Inferior parietal cortex (tissue), 1 donor: ENCODE measurements at regions not wholly inside any gene's neighbourhood (a gene's known extent, or its start where the extent isn't known, plus 50 kb on each side); places are given as distances from the start of the nearest gene placed in this dataset.

Experiments used
- DNase-seq: peaks from one replicate; pipeline ENCODE4 v3.0.0-alpha.2; 2016; ENCODE audit errors: extremely low spot score

DNA sequence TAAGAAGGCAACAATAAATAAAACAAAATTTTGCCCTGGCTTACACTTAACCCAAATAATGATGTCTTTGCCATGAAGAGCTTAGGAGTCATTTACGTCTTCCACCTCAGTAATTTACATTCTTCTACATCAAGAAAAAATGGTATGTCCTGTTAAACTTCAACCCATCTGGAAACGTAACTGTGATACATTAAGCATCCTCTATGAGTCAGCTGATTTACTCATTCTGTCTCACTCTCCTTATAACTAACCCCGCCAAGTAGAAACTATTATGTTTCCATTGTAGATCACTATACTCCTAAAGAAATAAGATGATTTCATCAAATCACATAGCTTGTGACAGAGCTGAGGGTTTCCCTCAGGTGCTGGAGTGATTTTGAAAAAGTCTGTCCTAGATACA lies 330.7 kb downstream of the CDC14C start:
- DNase-seq, result no peak

DNA sequence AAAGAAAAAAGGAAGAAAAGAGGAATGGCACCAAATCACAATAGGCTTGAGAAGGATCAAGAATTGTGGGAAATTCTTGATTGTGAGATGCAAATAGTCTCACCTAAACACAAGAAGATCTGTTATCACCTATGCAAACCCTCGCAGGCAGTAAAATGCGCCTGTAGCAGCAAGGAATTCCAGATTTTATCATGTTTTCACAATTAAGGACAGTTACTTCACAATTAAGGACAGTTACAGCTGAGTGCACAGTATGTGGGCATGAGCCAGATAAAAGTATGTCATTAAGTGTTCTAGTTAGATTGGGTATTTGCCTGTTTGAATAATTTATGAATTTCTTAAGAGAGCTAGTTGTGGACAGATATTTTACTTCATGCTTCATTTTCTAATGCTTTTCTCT lies 336.2 kb downstream of the CDC14C start:
- DNase-seq, result no peak

DNA sequence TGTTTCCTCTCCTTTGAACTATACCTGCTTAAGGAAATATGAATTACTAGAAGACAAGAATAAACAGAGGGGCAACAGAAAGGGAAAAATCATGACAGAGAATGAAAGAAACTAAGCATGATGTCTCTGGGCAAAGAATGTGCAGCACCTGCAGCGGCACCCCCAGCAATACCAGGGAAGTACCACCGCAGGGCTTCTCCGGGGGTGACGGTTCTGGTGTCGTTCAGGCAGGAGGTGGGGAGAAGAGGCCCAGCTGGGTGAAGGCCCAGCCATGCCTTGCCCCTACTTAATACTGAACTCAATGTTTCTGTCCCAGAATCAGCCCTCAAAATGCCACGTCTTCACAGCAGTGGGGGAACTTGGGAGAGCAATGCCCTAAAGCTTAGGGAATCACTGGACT lies 337.6 kb downstream of the CDC14C start:
- DNase-seq, result no peak

DNA sequence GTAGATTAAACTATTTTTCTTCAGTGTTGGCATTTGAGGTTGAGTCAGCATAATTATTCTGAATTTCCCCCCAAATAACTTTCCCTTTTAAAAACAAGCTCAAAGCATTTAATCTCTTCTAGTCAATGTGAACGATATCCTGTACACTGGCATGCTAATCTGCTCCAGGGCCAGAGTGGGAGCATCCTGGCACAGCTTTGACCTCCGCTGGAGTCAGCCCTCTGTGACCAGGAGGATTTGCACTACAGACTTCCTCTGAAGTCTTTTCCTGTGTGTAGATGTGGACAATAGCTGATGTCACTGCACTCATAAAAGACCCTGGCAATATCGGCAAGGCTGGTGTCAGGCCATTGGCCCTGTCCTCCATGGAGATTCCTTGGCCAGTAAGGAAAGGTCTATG lies 340.2 kb downstream of the CDC14C start:
- no peak for DNase-seq

DNA sequence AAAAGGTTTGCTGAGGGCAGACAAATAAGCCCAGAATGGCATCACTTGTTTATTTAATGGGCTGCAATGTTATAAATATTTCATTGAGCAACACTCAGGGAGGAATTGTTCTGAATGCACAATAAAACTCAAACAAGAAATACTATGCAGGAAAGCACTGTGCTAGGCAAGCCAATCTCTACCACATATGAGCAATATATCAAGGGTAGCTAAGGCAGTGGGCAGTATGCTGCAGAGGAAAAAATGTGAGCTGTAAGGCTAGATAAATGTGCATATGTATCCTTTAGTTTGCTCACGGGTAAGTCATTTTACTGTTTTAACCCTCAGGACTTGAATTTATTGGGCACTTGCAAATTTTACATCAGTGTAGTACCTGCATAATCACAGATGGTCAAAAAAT lies 349.6 kb downstream of the CDC14C start:
- no peak for DNase-seq

DNA sequence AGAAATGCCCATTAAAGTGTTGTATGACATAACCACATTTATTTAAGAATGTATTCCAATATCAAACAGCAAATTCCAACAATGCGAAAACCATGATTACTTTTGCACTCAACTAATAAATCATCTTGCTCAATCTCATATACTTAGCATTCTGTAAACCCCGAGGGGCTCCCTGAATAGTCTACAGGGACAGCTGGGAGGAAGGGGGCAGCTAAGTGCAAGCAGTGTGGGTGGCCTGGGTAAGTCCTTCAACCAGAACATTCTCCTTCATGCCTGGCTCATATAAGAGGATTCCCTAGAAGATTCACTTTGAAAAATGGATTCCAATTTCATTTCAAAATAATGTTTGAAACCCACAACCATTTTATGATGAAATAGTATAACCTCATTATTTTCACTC lies 355.5 kb downstream of the CDC14C start:
- no peak for DNase-seq

DNA sequence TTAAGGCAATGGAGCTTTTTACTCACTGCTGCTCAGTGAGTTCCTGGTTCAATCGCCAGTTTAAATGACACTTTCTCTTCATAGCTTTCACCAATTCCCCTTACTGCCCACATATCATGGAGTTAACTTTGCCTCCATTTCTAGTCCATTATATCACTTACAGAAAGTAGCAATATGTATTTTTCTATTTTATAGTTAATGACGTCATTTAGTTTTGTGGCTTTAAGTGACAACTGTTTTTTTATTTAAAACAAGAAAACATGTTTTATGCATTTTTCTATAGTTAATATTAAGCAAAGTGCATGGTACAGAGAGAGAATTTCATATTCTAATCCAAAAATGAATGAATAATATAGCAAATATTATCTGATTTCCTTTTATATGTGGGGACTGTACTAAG lies 363.3 kb downstream of the CDC14C start:
- DNase-seq, result no peak

DNA sequence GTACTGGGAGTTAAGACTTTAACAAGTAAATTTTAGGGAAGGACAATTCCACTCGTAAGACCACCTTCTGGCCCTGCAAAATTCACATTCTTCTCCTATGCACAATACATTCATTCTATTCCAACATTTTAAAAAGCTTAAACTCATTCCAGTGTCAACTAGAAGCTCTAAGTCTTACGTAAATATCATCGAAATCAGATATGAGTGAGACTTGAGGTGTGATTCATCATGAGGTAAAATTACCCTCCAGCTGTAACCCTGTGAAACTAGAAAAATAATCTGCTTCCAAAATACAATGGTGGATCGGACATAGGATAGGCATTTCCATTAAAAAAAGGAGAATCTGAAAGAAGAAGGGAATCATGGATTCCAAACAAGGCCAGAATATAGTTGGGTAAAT lies 370.3 kb downstream of the CDC14C start:
- DNase-seq, result no peak

DNA sequence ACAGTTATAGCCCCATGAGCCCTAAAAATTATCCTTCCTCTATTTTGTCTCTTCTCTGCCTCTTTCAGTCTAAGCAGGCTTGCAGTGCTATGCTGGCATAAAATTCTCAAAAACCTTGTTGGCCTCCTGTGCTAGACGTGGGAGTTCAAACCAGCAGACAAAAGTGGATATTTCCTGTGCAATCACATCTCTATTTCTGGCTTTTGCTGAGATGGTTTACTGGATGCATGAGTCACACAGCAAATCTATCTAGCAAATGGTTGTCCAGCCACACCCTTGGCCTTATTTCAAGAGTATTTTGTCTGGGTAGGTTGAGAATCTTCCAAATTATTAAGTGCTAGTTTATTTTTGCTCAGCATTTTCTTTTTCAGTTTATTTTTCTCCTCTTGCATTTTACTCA lies 370.8 kb downstream of the CDC14C start:
- peak; percentile 38 for DNase-seq

DNA sequence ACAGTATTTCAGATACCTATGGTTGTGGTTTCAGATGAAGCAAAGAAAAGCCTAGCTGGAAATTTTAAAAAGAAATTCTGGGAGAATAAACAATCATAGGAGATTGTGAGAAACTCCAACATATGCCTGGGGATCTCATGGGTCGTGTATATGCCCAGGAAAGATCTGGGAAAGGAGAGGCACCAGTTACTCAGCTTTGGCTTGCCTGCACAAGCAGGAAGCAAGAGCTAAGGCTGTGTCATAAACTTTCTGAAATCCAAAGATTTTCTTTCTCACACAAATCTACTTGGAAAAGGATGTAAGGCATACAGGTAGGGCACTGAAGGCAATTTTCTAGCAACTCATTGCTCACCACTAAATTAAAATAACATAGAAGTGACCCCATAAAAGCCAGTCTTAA lies 373.6 kb downstream of the CDC14C start:
- no peak for DNase-seq

DNA sequence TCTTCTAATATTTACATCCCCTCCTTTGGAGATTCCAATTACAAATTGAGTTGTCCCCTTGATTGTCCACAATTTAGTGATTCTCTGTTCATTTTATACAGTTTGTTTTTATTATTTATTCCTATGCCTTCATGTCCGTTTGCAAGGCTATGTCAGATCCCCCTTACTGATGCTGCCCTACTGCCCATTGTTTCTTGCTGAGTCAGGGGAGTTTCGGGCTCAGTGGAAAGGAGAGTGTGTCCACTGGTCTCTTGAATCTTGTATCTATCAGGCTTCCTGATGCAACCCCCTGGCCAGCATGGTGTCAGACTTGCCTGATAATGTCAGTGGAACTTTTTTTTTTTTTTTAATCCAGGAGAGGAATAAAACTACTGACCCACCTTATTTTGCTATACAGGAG lies 384.4 kb downstream of the CDC14C start:
- DNase-seq, result no peak

DNA sequence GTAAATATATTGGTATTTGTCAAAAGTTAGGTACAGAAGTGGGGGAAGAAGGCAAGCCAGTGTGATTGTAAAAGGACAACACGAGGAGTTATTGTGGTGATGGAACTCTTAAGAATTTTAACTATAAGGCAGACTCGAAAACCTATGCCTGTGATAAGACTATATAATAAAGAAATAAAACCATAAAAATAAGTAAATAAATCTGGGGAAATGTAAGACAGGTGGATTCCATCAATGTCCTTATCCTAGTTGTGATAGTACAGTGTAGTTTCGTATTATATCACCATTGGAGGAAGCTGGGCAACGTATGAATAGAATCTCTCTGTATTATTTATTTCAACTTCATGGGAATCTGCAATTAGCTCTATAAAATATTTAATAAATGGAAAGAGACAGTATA lies 395.7 kb downstream of the CDC14C start:
- no peak for DNase-seq

DNA sequence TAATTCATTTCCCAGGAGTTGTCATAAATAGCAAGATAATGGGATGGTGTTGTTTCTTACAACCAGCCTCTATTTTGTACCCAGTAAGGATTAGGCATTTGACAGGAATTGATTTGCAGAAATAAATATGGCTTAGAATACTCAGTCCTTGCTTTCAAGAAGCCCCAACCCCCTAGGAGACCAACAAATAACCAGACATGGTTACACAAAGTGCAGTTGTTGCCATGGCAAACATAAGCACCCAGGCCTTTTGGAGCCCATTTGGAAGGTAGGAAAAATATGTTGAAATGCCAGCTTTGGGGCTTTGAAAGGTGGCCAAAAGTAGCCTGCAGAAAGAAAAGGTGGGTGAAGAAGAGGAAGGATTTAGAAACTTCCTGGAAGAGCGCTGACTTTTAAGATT lies 397.5 kb downstream of the CDC14C start:
- no peak for DNase-seq

DNA sequence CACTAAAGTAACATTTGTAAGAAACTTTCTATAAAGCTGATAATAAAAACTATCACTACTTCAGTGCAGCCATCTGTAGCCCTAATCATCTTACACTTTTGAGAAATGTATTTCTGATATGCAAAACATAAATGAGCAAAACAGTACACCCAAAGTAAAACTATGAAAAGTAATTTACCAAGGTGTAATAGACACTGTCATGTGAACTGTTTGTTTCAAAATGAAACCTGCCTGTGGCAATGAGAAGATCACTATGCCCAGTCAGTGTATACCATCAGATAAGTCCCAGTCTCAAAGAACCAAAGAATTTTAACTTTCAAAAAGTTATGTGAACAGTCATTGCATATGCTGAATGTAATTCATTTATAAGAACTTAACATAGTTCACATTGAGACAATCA lies 398.1 kb downstream of the CDC14C start:
- DNase-seq, result no peak

DNA sequence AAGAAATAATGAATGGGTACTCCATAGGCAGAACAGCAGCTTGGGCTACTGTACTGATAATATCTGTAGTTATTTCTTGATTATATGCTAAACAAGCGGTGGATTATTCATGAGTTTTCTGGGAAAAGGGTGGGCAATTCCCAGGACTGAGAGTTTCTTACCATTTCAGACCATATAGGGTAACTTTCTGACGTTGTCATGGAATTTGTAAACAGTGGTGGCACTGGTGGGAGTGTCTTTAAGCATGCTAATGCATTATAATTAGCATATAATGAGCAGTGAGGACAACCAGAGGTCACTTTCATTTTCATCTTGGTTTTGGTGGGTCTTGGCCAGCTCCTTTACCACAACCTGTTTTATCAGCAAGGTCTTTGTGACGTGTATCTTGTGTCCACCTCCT lies 399.7 kb downstream of the CDC14C start:
- DNase-seq, result no peak

DNA sequence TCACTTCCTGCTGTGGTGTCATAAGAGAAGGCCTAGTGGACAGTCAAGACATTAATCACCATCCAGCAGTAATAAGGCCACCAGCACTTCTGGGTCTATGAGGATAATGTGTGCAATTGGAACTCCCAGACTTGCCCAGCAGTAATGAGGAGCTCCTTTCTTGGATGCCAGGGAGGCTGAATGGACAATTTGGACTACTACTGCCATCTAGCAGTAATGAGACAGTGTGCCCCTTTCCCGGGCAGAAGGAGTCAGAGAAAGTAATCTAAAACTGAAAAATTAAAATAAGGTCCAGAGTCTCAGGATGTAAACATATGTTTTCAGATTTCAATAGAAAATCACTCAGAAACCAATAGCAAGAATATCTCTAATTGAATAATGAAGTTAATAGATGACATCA lies 400.4 kb downstream of the CDC14C start:
- DNase-seq, result no peak

DNA sequence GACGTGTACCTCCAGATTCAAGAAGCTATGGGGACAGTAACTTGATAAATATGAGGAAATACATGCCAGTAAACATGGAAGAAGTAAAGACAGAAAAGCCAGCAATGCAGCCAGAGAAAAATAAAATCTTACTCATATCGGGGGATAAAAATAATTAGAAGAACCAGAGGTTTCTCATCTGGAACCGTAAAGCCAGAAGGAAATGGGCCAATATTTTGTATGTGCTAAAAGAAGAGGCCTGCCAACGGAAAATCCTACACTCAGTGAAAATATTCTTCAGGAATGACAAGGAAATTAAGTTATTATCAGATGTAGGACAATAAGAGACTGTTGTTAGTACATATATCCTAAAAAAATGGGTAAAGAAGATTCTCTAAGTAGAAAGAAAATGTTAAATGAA lies 401.2 kb downstream of the CDC14C start:
- DNase-seq, result no peak

DNA sequence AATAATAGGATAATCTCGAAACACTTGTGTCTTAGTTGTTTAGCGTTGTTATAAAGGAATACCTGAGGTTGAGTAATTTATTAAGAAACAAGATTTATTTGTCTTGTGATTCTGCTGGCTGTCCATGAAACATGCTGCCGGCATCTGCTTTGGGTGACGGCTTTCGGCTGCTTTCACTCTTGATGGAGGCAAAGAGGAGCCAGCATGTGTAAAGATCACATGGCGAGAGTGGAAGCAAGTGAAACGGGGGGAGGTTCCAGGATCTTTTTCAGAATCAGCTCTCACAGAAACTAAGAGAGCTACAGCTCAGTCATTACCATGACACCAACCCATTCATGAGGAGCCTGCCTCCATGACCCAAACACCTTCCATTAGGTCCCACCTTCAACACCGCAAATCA lies 402.8 kb downstream of the CDC14C start:
- DNase-seq, result no peak

DNA sequence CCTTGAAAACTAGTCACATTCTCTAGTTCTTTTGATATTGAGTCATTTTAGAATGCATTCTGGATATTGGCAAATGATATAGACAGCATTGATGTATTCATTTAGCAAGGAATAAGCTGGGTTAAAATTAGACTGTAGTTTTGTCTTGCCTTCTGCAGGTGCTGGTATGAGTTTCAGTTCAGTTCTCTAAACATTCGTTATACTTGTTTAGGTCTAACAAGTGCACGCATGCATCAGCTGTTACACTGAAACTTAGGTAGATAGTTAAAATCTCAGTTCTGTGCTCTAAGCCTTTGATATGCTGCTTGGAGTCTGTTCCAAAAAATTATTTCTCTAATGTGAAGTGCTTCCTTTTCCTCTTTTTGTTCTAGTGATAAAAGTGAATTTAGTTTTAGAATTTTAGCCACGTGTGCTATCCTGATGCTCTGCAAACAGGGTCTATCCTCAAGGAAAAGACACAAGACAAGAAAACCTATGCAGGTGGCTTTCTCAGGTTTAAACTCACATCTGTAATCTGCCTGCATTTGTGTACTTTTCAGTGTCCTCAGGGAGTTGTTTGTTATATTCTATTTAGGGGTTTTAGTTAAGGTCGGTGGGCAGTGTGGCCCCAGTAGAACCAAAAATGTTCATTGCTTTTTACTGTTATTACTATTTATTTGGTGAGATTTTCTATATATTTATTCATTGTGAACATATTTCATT lies 409.0 kb downstream of the CDC14C start:
- no peak for DNase-seq

DNA sequence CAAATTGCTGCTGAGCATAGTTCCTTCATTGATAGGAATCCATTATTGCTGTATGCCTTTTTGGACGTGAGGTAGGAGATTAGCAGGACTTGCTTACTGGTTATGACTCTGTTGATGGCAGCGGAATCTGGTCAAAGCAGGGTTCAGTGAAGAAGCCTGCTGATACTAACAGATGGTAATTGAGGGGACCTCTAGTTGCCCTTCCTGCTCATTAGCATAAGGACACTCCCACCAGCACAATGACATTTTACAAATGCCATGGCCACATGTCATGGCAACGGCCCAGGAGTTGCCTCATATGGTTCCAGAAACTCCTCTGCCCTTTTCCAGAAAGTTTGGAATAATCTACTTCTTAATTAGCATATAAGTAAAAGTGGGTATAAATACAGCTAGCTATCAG lies 417.5 kb downstream of the CDC14C start:
- DNase-seq, result no peak

DNA sequence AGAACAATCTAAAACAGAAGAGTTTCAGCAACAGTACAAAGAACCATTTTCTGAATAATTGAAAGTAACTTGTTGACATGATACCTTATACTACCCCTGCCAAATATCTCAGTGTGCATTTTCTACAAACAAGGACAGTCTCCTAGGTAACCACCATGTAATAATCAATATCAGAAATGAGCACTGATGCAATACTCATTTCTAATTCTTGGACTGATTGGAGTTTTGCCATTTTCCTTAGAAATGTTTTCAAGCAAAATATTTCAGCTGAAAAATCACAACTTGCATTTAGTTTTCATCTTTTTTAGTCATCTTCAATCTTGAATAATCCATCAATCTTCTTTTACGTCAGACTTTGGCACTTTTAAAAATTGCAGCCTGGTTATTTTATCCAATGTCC lies 420.2 kb downstream of the CDC14C start:
- DNase-seq, result no peak

DNA sequence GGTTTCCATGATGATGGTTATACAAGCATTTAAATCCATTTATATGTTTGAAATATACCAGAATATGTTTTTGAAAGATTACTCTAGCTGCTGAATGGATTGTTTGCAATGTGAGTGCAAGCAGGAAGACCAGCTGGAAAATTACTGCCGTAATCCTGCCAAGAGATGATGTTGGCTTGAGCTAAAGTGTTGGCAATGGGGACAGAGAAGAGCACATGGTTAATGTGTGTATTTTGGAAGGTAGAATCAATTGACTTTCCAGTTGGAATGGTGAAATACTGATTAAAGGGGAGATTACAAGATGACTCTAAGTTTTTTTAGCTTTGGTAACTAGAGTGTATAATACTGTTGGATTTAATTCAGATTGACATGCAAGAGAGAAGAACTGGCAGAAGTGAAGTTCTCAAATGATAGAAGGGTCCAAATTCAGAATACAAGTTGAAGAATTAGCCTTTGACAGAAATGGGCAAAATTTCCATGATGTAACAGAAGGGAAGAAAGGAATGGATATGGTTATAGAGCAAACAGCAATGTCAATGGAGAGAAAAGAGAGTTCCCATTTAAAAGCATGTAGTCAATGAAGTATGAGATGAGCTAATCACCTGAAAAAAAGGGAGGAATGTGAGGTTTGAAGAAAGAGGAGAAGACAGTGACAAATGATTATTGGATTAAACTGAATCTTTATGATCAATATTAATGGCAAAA lies 422.0 kb downstream of the CDC14C start:
- DNase-seq, result peak; percentile 44

DNA sequence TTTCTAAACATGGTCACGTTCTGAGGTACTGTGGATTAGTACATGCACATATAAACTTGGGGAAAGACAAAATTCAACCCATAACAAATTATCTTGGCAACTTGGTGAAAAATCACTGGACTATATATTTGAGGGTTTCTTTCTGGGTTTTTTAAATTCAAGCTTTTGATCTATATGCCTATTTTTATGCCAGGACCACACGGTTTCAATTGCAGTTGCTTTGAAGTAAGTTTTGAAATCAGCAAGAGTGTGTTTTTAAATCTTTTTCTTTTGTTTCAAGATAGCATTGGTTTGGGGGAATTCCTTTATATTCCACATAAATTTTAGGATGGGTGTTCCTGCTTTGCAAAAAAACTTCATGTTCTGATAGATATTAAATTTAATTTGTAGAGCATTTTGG lies 406.4 kb upstream of the VWC2 start:
- no peak for DNase-seq

DNA sequence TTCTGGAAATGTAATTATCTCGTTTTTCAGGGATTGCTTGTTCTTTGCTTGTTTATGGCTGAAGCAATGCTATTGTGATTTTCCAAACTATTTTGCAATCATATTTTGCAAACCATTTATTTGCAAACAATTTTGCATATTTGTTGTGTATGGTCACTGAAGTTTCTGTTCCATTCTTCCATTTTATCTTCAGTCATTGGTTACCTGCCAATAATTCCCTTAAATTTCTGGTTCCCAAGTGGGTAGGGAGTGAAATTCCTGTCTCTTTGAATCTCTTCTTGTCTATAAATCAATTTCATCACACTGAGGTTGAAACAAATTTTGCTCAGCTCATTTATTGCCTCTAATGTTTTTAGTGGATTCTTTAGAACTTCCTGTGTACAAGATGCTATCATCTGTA lies 401.7 kb upstream of the VWC2 start:
- no peak for DNase-seq
